ENCODE measurements at regions not wholly inside any gene's neighbourhood (a gene's known extent, or its start where the extent isn't known, plus 50 kb on each side); places are given as distances from the start of the nearest gene placed in this dataset.

GRCh38 chr18:65146482-65147021 is 604.3 kb upstream of the CDH7 start:
- no peak for TF ChIP-seq CTCF (IDR thresholded peaks at IDR 0.05; ENCODE audit: poor library complexity)
- no peak for TF ChIP-seq EZH2 (IDR thresholded peaks at IDR 0.05; ENCODE audit: borderline replicate concordance)
- TF ChIP-seq EZH2phosphoT487 (IDR thresholded peaks at IDR 0.05; ENCODE audit: low read depth, severe bottlenecking, unreplicated experiment): no peak

All from hepatocyte (in vitro differentiated cells).